ENCODE measurements at regions not wholly inside any gene's neighbourhood (a gene's known extent, or its start where the extent isn't known, plus 50 kb on each side); places are given as distances from the start of the nearest gene placed in this dataset.

- TF ChIP-seq CTCF (optimal IDR thresholded peaks at IDR 0.05 in 1 of 3, IDR thresholded peaks at IDR 0.05 in 1 of 3, conservative IDR thresholded peaks at IDR 0.05 in 1 of 3; ENCODE audit: extremely low read depth in 1 of 3, insufficient read depth in 2 of 3, low read length in 3 of 3) (no peak), EZH2 (IDR thresholded peaks at IDR 0.05; ENCODE audit: low read length) (no peak)
- H2AFZ ChIP-seq (ENCODE audit: control insufficient read depth, low read length): no peak overlapping the region
- no peak overlapping the region for H3K4me2 ChIP-seq (ENCODE audit: control insufficient read depth, extremely low read depth, insufficient read depth, low read depth, low read length)
- H3K4me3 ChIP-seq (ENCODE audit: control insufficient read depth in 2 of 3, extremely low read depth in 1 of 3, insufficient read depth in 2 of 3, low read depth in 1 of 3, low read length in 3 of 3): no peak overlapping the region
- no peaks in the 10 kb centered on the region for H3K9me3 ChIP-seq (ENCODE audit: control insufficient read depth, low read depth, low read length)
- H3K9ac ChIP-seq (ENCODE audit: control insufficient read depth, extremely low read depth, insufficient read depth, low read length): no peak overlapping the region
- no peaks in the 10 kb centered on the region for H3K27me3 ChIP-seq (ENCODE audit: control insufficient read depth, extremely low read depth, insufficient read depth, low read length)
- dilution Hi-C loops (cut with MboI; ENCODE audit: extremely low pct_ligation_motif_present, low sequenced_read_pairs): no loop called here
- H3K9me1 ChIP-seq (ENCODE audit: control insufficient read depth, extremely low read depth, insufficient read depth, low read length): no peaks in the 10 kb centered on the region
- peaks cover 1% of the 10 kb centered on the region for H3K4me1 ChIP-seq (ENCODE audit: control insufficient read depth, extremely low read depth, insufficient read depth, low read length)
- no peak overlapping the region for H3K27ac ChIP-seq (ENCODE audit: control insufficient read depth, insufficient read depth, low read length)
- DNase-seq (ENCODE audit: low read depth, low spot score): no peak
- no peaks in the 10 kb centered on the region for H3K36me3 ChIP-seq (ENCODE audit: control insufficient read depth in 2 of 2, extremely low read depth in 1 of 2, insufficient read depth in 2 of 2, low read length in 2 of 2)
- H3K79me2 ChIP-seq (ENCODE audit: control insufficient read depth, insufficient read depth, low read length): no peaks in the 10 kb centered on the region
- FAIRE-seq: no peak
- H4K20me1 ChIP-seq (ENCODE audit: control insufficient read depth, extremely low read depth, insufficient read depth, low read length): no peaks in the 10 kb centered on the region
Measured at GRCh38 chr6:119547024-119547423, 197.5 kb upstream of the MAN1A1 start.

- Histone ChIP-seq H3K4me1 (ENCODE audit: control insufficient read depth, extremely low read depth, insufficient read depth, low read length) (peaks cover 19% of the 10 kb centered on the region), H3K79me2 (ENCODE audit: control insufficient read depth, insufficient read depth, low read length) (no peaks in the 10 kb centered on the region), H3K36me3 (ENCODE audit: control insufficient read depth in 2 of 2, extremely low read depth in 1 of 2, insufficient read depth in 2 of 2, low read length in 2 of 2) (no peaks in the 10 kb centered on the region), H3K4me3 (ENCODE audit: control insufficient read depth in 2 of 3, extremely low read depth in 1 of 3, insufficient read depth in 2 of 3, low read depth in 1 of 3, low read length in 3 of 3) (no peak overlapping the region), H3K27ac (ENCODE audit: control insufficient read depth, insufficient read depth, low read length) (no peak overlapping the region), H3K9me3 (ENCODE audit: control insufficient read depth, low read depth, low read length) (no peaks in the 10 kb centered on the region), H3K27me3 (ENCODE audit: control insufficient read depth, extremely low read depth, insufficient read depth, low read length) (no peaks in the 10 kb centered on the region), H3K9me1 (ENCODE audit: control insufficient read depth, extremely low read depth, insufficient read depth, low read length) (no peaks in the 10 kb centered on the region), H3K4me2 (ENCODE audit: control insufficient read depth, extremely low read depth, insufficient read depth, low read depth, low read length) (no peak overlapping the region), H3K9ac (ENCODE audit: control insufficient read depth, extremely low read depth, insufficient read depth, low read length) (no peak overlapping the region), H2AFZ (ENCODE audit: control insufficient read depth, low read length) (no peak overlapping the region), H4K20me1 (ENCODE audit: control insufficient read depth, extremely low read depth, insufficient read depth, low read length) (no peaks in the 10 kb centered on the region)
- no peak for TF ChIP-seq CTCF (optimal IDR thresholded peaks at IDR 0.05 in 1 of 3, IDR thresholded peaks at IDR 0.05 in 1 of 3, conservative IDR thresholded peaks at IDR 0.05 in 1 of 3; ENCODE audit: extremely low read depth in 1 of 3, insufficient read depth in 2 of 3, low read length in 3 of 3)
- TF ChIP-seq EZH2 (IDR thresholded peaks at IDR 0.05; ENCODE audit: low read length): no peak
- DNase-seq (ENCODE audit: low read depth, low spot score): no peak
- dilution Hi-C loops (cut with MboI; ENCODE audit: extremely low pct_ligation_motif_present, low sequenced_read_pairs): no loop called here
- no peak for FAIRE-seq
Measured at GRCh38 chr6:119545245-119545644, 195.7 kb upstream of the MAN1A1 start.

All from keratinocyte (primary cell).